ENCODE measurements at regions not wholly inside any gene's neighbourhood (a gene's known extent, or its start where the extent isn't known, plus 50 kb on each side); places are given as distances from the start of the nearest gene placed in this dataset.

DNA sequence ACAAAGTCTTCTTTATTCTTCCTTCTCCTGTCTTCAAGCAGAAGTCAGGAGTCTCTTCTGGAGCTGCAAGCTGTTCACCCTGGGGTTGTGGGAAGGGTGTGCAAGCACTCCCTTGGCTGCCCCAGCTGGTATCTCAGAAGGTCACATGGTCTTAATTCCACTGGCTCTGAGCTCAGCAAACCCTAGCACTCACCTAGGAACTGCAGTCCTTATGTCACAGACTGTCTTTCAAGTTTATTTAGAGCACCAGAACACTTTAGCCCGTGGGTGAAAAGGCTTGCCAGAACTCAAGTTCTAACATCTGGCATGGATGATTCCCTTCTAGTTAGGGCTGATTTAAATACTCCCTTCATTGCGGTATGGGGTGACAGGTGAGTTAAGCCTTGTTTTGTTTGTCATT is 379.0 kb downstream of the CCER1 start:
- Histone ChIP-seq H3K9me3 (peaks cover 0 to 21% (median 7%) of the 10 kb centered on the region in 11 donors), H3K27me3 (no peaks in the 10 kb centered on the region), H3K4me1 (no peaks in the 10 kb centered on the region), H3K4me3 (peak overlapping the region in 1 of 10 donors; percentile 16), H3K36me3 (no peaks in the 10 kb centered on the region), H3K27ac (no peak overlapping the region)
- ATAC-seq (peak in 3 of 8 donors; percentile 31 to 90 (median 89)), DNase-seq (no peak)
- WGBS, 2 donors: 65 to 72% methylated on average over 2 of the region's 2 CpGs
- intact Hi-C loops (cut with DNase I): no loop called here
- TF ChIP-seq, protein P1, sequence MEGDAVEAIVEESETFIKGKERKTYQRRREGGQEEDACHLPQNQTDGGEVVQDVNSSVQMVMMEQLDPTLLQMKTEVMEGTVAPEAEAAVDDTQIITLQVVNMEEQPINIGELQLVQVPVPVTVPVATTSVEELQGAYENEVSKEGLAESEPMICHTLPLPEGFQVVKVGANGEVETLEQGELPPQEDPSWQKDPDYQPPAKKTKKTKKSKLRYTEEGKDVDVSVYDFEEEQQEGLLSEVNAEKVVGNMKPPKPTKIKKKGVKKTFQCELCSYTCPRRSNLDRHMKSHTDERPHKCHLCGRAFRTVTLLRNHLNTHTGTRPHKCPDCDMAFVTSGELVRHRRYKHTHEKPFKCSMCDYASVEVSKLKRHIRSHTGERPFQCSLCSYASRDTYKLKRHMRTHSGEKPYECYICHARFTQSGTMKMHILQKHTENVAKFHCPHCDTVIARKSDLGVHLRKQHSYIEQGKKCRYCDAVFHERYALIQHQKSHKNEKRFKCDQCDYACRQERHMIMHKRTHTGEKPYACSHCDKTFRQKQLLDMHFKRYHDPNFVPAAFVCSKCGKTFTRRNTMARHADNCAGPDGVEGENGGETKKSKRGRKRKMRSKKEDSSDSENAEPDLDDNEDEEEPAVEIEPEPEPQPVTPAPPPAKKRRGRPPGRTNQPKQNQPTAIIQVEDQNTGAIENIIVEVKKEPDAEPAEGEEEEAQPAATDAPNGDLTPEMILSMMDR (IDR thresholded peaks at IDR 0.05): no peak

- ATAC-seq (no peak), DNase-seq (no peak)
- Histone ChIP-seq H3K27ac (no peak overlapping the region), H3K4me1 (no peaks in the 10 kb centered on the region), H3K4me3 (no peak overlapping the region), H3K9me3 (peaks cover 0 to 21% (median 7%) of the 10 kb centered on the region in 11 donors), H3K27me3 (no peaks in the 10 kb centered on the region), H3K36me3 (no peaks in the 10 kb centered on the region)
- TF ChIP-seq, protein P1 (IDR thresholded peaks at IDR 0.05): no peak
- intact Hi-C loops (cut with DNase I): no loop called here
- WGBS, 2 donors: 87 to 89% methylated on average over 2 of the region's 2 CpGs
These were observed 380.3 kb downstream of the CCER1 start for GRCh38 chr12:90574676-90575075.

DNA sequence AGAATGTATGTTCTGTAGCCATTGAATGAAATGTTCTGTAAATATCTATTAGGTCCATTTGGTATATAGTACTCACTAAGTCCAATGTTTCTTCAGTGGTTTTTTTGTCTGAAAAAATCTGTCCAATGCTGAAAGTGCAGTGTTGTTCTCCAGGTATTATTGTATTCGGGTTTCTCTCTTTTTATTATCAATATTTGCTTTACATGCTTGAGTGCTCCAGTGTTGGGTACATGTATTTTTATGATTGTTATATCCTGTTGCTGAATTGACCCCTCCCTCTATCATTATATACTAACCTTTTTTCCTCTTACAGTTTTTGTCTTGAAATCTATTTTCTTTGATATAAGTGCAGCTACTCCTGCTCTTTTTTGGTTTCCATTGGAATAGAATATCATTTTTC is 382.2 kb downstream of the CCER1 start:
- no peak overlapping the region for H3K4me3 ChIP-seq
- H3K27me3 ChIP-seq: no peaks in the 10 kb centered on the region
- WGBS, 2 donors: 0 to 94% methylated on average over 1 of the region's 1 CpG
- no peak for ATAC-seq
- no peak for DNase-seq
- H3K4me1 ChIP-seq: no peaks in the 10 kb centered on the region
- intact Hi-C loops (cut with DNase I): no loop called here
- H3K27ac ChIP-seq: no peak overlapping the region
- peaks cover 0 to 6% (median 0%) of the 10 kb centered on the region in 11 donors for H3K9me3 ChIP-seq
- no peaks in the 10 kb centered on the region for H3K36me3 ChIP-seq
- TF ChIP-seq, protein P1 (IDR thresholded peaks at IDR 0.05): no peak

DNA sequence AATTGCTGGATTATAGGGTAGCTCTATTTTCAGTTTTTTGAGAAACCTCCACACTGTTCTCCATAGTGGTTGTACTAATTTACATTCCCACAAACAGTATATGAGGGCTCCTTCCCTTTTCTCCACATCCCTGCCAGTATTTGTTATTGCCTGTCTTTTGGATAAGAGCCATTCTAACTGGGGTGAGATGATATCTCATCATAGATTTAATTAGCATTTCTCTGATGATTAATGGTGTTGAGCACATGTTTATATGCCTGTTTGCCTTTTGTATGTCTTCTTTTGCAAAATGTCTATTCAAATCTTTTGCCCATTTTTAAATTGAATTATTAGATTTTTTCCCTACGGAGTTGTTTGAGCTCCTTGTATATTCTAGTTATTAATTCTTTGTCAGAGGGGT is 385.3 kb downstream of the CCER1 start:
- no peak for DNase-seq
- WGBS, 2 donors: 91 to 97% methylated on average over 1 of the region's 1 CpG

More for the DNA sequence above, 385.3 kb downstream of the CCER1 start:
- no peaks in the 10 kb centered on the region for H3K27me3 ChIP-seq
- ATAC-seq: no peak
- intact Hi-C loops (cut with DNase I): no loop called here
- no peak overlapping the region for H3K27ac ChIP-seq
- no peaks in the 10 kb centered on the region for H3K36me3 ChIP-seq
- TF ChIP-seq, protein P1 (IDR thresholded peaks at IDR 0.05): no peak
- H3K4me1 ChIP-seq: no peaks in the 10 kb centered on the region
- H3K4me3 ChIP-seq: no peak overlapping the region
- H3K9me3 ChIP-seq: peaks cover 0 to 20% (median 0%) of the 10 kb centered on the region in 11 donors

Measured in heart right ventricle (tissue), 16 donors.